Activated CD8-positive, alpha-beta memory T cell treated with anti-CD3 and anti-CD28 coated beads, Interleukin-2, amount 50 U/mL, for 24 hours (primary cell): ENCODE measurements at regions not wholly inside any gene's neighbourhood (a gene's known extent, or its start where the extent isn't known, plus 50 kb on each side); places are given as distances from the start of the nearest gene placed in this dataset.

Experiments
- DNase-seq: peaks from one replicate; pipeline ENCODE4 v3.0.0-alpha.2; 2020; ENCODE audit errors: extremely low read depth

DNA sequence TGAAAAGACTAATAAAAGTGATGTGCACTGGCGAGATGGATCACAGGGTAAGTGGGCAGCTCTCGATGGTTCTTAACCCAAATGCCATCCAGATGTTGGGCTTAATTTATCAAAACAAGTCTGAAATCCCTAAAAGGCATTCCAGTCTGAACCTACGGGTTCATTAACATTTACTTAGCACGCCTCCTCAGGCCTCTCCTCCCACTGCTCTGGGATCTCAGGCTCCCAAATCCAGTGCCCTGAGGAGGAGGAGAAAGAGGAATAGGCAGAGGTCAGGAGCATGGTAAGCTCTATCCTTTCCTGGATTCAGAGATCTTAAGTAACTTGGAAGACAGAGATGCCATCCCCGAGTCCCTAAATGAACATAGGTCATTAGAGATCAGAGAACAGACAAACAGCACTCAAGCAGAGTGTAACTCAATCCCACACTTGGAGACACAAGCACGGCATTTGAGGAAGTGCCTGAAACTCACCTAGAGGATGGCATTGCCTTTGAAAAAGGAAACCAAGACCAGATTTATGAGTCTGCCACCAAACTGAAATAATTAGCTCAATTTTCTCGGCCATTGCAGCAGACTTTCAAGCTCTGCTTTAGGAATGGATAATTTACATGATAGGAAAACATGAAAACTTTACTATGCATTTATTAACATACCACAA, 140.9 kb downstream of the CXCL12 start:
- DNase-seq: no peak

DNA sequence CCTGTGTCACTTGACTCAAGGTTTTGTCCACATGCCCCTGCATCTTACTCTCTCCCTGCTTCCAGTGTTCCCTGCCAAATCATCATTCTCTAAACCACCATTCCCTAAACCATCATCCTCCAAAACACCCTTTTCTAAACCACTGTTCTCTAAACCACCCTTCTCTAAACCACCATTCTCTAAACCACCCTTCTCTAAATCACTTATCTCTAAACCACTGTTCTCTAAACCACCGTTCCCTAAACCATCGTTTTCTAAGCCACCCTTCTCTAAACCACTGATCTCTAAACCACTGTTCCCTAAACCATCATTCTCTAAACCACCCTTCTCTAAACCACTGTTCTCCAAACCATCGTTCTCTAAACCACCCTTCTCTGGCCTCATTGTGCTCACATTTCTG, 142.1 kb downstream of the CXCL12 start:
- no peak for DNase-seq

DNA sequence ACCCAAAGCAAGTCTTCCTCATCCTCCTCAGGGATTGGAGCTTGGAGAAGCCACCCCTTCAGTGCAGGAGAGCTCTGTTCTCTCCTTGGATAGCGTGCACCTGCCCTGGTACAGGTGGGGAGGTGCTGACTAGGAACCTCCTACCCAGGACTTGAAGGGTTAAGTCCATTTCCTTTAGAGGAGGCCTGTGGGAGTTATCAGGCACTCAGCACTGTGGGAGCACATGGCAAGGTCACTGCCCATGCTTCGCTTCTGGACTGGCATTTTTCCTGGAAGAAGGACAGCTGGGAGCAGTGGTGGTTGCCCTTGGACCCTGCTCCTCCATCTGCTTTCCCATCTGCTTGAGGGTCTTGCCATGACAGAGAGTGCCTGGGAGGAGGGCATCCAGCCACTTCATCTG, 142.8 kb downstream of the CXCL12 start:
- DNase-seq: no peak

DNA sequence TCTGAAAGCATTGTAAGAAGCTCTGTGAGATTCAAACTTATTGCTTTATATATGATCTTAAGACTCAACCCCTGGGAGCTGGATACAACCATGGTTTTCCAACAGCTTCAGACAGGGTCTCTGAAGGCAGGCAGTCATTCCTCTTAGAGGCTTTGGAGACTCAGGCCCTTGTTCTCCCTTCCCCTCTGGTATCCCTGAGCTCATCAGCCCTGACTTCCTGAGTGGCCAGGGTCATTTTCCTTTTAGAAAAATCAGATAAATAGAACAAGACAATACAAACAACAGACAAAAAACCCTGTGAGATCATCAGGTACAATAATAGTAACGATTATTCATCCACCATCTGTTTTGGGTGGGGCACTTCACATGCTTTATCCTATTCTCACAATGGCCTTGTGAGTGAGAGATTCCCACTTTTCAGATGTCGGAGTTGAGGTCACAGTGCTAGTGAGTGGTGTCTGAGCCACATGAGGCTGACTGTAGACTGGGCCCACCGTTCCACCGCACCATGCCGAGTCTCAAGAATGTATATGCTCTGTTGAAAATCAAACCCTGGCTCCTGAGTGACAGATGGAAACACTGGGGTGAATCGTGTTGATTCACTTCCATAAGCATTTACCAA, 144.2 kb downstream of the CXCL12 start:
- no peak for DNase-seq

DNA sequence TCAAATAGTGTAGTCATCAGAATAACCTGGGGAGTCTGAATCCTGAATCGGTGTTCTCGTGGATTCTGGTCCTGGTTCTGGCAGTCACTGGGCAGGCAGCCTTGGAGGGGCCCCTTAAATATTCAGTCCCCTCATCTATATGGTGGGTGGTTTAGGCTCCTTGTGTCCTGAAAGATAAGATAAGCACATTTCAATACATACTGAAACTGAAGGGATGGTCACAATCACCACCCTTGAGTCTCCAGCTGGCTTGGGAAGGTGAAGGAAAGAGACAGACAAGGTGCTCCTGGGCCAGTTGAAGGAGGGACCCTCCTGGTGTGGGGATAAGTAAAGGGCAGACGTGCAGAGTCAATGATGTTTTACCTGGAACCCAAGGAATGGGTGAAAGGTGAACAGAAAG, 146.7 kb downstream of the CXCL12 start:
- DNase-seq: no peak

DNA sequence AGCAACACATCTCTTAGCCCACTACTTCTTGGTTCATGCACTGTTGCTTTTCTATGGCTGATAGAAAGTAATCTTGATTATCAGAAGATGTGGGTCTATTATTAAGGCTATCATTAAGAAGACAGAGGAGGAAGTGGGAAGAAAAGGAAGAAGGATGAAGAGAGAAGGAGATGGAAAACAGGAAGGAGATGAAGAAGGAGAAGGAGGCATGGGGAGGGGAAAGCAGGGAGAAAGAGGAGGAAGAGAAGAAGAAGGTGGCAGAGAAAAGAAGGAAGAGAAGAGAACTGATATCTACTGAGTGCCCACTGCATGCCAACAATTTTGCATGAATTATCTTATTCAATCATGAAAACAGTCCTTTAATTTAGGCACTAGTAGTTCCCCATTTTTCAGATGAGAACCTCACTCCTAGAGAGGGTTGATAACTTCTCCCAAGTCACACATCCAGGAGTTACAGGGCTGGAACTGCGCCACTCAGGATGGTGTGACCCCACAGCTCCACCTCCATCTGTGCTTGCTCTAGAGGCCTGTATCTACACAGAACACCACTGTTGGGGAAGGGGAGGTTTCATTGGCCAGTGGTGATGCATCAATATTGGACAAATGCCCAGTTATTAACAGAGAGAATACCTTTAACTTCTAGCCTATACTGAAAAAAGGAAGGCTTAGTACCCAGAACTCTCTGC, 147.4 kb downstream of the CXCL12 start:
- no peak for DNase-seq

DNA sequence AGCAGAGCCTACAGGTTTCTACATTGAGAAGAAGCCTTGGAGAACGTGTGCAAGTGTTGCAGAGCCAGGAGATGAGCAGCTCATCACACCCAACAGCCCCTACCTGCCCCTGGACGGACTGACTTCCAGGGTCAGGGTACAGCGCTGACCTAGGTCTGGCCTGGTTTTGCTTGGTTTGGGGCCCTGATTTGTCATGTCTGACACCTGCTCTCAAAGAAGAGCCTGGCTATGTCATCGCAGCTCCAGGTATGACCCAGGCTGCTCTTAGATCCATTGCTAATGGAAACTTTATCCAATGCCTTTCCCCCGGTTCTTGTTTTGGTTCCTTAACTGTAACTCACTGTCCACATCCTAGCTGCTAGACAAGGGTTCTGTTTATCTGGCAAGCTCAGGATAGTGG, 149.5 kb downstream of the CXCL12 start:
- DNase-seq: no peak

DNA sequence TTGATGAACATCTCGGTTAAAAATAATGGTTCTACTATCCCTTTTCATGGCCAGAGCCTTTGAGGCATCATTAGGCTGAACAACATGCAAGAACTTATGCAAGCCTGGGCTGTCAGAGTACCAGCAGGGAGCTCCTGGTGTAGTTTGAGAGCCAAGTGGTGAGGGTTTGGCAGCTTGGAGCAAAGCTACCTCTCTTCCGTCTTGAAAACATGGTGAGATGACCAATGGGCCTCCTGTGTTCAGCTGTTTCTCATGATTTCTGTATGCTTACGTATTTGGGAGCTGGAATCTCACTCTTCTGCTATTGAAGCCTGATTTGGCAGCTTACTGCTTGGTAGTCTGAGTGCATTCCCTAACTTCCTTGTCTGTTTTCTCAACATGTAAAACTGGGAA, 150.4 kb downstream of the CXCL12 start:
- DNase-seq: no peak

DNA sequence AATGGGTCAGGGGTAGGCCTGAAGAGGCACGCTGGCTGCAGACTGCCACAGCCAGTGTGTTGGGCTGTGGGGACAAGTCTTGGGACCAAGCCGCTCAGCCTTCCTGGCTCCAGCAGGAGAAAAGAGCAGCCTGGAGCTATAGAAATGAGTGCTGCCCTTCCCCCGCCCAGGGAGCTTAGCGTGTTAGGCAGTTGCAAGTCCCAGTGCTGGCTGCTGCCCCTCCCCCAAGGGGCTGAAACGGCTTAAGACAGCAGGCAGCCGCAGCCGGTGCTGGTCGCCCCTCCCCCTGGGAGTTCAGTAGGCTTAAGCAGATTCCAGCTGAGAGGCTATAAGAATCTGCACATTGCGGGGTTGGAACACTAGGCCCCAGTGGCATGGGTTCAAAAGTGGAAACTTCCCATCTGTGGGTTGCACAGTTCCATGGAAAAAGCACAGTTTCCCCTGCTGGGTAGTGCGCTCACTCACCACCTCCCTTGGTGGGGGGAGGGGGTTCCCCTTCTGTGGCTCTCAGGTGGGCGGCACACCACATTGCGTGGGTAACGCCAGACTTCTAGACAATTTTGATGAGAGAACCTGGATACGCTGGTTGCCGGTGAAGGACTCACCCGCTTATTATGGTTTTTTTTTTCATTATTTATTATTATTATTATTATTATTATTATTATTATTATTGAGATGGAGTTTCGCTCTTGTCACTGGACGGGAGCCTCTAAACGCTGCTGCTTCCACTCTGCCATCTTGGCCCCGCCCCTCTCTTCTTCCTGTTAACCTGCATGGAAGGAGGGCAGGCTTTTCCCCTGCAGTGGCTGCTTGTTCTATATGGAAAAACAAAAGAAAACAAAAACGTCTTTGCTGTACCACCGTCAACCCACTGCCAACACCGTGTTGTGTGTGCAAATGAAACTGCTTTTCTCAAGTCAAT, 151.1 kb downstream of the CXCL12 start:
- no peak for DNase-seq

DNA sequence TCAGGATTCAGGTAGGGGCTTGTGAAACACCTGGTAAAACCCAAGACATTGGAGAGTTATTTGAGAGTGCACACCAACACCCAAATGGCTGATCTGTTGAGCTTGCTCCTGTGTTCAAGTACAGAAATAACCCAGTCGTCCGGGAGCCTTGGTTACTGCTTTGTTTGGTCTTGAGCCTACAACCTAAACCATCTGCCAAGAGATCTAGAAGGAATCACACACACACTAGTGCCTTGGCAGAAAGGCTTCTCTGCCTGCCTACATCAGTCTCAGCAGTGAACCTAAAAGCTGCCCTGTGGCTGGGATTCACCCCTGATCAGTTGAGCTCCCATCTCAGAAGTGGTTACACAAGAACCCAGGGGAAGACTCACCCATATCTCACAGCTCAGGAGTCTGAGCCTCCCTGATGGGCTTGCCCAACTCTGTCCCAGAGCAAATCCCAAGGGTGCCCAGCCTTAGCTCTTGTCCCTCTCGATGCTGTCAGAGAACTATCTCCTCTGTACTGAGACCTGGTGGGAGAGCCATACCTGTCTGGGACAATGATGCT, 167.6 kb downstream of the CXCL12 start:
- DNase-seq: no peak

DNA sequence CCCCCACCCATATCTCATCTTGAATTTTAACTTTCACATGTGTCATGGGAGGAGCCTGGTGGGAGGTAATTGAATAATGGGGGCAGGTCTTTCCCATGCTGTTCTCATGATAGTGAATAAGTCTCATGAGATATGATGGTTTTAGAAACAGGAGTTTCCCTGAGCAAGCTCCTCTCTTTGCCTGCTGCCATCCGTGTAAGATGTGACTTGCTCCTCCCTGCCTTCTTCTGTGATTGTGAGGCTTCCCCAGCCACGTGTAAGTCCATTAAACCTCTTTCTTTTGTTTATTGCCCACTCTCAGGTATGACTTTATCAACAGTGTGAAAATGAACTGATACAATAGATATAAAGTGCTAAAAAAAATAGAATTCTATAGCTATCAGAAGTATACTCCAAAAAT, 168.8 kb downstream of the CXCL12 start:
- DNase-seq: no peak

DNA sequence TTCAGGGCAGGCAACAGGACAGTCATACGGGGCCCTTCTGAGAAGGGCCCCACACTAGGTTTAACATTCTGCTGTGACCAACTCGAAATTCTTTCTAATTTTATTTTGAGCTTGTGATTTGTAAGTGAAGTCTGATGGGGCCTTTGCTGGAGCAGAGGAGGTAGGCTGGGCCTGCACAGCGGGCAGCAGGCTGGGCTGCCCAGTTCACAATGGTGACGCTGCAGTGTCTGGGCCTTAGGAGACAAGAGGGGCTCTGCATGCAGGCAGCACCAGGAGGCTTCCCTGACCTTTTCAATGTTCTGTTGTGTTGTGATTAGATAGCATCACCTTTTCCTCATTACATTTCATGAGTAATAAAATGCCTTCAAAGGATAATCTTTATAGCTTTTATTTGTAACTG, 175.1 kb downstream of the CXCL12 start:
- no peak for DNase-seq

DNA sequence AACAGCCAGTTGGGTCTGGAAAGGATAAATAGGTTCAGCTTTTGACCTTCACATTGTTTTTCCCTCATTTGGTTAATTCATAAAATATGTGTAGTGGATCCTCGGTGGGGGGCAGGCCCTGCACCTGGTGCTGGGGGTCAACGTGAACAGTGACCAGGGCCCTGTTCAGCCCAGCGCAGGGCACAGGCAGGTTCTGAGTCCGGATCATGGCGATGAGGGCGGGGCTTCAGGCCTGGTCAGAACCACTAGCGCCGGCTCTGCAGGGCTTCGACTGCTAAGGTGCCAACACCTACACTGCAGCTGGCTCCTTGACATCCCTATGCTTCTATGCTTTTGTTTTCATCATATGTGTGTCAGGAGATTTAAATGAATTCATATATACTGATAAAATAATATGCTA, 177.7 kb downstream of the CXCL12 start:
- no peak for DNase-seq

DNA sequence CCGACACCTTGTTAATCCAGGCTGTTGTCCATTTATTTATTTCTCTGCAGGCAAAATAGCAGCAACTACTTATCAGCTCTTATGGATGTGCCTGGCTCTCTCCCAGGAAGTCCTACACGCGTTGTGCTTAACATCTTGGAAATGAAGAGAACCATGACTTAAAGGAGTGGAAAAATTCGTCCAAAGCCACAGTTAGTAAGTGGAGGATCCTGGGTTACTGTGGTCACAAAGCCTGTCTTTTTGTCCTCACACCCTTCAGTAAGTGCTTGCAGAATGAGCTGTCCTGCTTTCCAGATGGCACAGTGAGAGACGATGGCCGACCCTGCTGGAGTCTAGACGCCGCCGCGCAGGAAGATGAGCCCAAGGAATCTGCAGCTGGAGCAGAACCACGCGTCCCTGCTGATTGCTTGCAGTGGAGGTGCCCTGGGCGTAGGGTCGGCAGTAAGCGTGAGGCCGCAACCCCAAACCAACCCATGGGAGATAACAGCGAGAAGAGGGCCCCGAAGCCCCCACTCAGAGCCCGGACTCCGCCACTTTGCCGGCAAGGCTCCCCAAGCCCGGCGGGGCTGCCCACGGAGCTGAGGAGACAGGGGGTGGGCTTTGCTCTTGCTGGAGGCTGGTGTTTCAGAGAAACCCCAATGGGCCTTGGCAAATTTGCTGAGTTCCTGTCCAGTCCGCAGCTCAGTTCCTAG, 178.6 kb downstream of the CXCL12 start:
- DNase-seq: no peak

DNA sequence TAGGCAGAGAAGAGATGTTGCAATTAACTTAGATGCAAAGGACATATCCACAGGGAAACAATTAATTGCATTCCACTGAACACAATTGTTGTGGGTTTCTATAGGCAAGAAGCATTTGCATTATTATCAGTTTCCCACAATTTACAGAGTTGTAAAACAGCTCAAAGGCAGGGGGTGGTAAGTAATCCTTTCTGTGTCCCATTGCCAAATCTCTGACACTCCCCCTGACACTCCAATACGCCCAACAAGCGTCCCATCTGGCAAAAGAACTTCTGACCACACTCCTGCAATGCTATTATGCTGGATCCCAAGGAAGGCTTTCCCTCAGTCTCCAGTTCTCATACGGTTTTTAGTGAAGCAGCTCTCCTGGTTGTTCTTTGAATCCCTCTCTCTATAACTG, 179.8 kb downstream of the CXCL12 start:
- no peak for DNase-seq

DNA sequence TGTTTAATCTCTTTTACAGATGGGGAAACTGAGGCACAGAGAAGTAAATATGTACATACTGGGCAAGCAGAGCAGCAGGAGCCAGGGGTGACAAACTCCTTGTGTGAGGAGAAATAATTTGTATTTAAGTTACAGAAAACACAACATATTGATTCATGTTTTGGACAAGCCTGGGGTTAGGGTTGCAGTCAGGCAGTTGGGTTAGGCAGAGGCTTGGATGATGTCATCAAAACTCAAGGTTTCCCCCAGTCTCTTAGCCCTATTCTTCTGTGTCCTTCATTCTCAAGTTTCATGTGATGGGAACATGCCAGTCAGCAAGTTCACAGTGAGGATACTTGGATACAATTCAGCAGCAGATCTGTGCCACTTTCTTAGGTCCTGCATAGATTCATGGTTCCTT, 181.4 kb downstream of the CXCL12 start:
- DNase-seq: no peak

DNA sequence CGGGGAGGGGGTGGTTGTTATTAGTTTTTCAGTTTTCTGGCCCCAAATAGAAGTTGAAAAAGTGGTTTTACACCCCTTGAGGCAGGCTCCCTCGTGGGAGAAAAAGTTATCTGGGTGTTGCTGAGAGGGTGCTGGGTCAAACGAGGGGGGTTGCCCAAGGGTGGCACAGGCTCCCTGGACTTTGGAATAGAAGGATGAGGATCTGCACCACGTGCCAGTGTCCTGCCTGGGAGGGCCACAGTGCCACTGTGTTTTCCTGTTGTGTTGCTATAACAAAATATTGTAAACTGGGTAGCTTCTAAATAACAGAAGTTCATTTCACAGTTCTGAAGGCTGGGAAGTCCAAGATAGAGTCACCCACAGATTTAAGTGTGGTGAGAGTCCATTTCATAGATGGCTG, 181.9 kb downstream of the CXCL12 start:
- no peak for DNase-seq

DNA sequence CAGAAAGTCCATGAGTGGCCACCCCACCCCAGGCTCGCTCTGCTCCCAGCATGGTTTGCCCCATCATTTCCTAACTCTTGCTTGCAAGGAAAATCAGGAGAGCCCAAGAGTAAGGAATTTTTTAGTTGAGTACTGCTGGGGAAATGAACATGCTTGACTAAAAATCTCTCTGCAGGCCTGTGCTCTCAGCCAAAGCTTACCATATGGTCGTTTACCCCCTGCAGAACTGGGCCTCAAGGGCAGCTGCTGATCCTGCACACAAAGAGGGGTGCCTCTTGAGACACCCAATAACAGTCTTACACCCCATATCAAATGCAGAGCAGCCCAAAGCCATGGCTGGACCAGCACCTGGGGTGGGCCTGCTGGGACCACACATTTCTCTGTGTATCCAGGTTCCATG, 183.2 kb downstream of the CXCL12 start:
- DNase-seq: no peak

DNA sequence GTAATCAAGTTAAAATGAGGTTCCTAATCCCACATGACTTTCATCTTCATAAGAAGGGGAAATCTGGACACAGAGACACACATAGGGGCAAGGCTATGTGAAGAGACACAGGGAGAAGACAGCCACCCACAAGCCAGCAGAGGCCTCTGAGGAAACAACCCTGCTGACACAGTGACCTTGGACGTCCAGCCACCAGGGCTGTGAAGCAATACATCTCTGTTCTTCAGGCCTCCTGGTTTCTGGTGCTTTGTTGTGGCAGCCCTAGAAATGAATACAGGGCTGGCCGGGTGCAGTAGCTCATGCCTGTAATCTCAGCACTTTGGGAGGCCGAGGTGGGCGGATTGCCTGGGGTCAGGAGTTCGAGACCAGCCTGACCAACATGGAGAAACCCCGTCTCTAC, 183.9 kb downstream of the CXCL12 start:
- DNase-seq: no peak

DNA sequence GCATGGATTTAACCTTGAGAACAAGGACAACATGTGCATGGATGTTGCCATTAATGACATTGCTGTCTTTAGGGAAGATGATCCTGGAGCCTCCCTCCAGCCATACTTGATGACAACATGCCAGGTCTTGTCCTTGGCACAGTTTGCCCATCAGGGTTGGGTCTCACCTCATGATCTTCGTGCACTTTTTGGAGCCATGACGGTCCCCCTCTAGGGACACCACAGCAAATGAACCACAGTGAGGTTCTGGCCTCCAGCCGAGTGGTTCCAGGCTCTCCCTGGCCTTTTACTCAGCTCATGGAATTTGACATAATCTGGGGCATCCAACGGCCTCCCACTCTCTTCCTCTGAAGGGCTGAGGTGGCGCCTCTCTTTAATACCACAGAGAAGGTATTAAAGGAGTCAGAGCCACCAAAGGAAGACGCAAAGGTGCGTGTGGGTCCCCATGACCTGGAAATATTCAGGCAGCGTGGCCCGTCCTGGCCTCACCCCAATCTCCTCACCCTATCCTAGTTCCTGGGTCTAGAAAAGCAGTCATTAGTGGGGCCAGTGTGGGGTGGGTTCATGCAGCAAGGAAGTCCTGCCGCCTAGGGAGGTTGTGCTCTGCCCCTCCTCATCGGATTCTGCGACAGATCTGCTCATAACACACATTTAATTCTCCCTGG, 184.8 kb downstream of the CXCL12 start:
- DNase-seq: no peak

DNA sequence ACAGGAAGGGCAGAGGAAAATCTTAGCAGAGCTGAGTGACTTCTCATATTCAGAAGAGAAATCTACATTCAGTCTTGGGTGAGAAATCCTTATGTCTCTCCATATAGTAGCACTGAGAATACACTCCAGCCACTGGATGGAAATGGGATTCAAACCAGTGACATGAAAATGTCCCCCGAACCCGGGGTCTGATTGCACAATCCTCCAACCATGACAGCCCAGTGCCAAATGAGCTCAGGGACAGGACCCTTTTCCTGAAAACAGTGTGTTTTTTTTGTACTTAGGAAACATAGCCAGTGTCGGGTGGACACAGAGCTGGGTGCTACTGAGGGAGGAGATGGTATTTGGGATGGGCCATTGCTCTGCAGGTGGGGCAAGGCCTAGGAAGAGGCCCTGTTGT, 185.6 kb downstream of the CXCL12 start:
- DNase-seq: no peak
